GM12878 (cell line): ENCODE measurements at regions not wholly inside any gene's neighbourhood (a gene's known extent, or its start where the extent isn't known, plus 50 kb on each side); places are given as distances from the start of the nearest gene placed in this dataset.

Source experiments
- E2F4 ChIP-seq: IDR thresholded peaks from 2 replicates; pipeline ENCODE4 v1.6.1; 2012; ENCODE audit warnings: low read depth, low read length, improper control_type of control experiment
- NFXL1 ChIP-seq: fragments of 450-650 bp; IDR thresholded peaks from 2 replicates; pipeline ENCODE4 v1.6.1; 2017; ENCODE audit warnings: antibody characterized with exemption, mild to moderate bottlenecking, borderline replicate concordance
- PKNOX1 ChIP-seq: fragments of 450-650 bp; IDR thresholded peaks from 2 replicates; pipeline ENCODE4 v1.6.1; 2016; ENCODE audit warnings: mild to moderate bottlenecking
- SMAD1 ChIP-seq: fragments of 450-650 bp; IDR thresholded peaks from 2 replicates; pipeline ENCODE4 v1.6.1; 2018; ENCODE audit warnings: mild to moderate bottlenecking, low read depth; ENCODE audit not compliant: partially characterized antibody
- SRF ChIP-seq, 2 experiments: IDR thresholded peaks; 2 replicates each; pipeline ENCODE4 v1.6.1; 2011; ENCODE audit warnings: low read depth in 2 of 2, low read length in 2 of 2, mild to moderate bottlenecking in 1 of 2, moderate library complexity in 1 of 2
- ZBTB33 ChIP-seq: fragments of 450-650 bp; IDR thresholded peaks from 2 replicates; pipeline ENCODE4 v1.6.1; 2017; ENCODE audit warnings: mild to moderate bottlenecking
- TF ChIP-seq, protein P1 (sequence below): fragments of 450-650 bp; IDR thresholded peaks from 2 replicates; pipeline ENCODE4 v1.6.1; 2014; ENCODE audit warnings: mild to moderate bottlenecking

- TF ChIP-seq E2F4 (no peak), ZBTB33 (no peak), SMAD1 (no peak), SRF (IDR thresholded peaks at IDR 0.05; ENCODE audit: low read depth in 2 of 2, low read length in 2 of 2) (no peak), PKNOX1 (no peak), NFXL1 (no peak)
- TF ChIP-seq, protein P1, sequence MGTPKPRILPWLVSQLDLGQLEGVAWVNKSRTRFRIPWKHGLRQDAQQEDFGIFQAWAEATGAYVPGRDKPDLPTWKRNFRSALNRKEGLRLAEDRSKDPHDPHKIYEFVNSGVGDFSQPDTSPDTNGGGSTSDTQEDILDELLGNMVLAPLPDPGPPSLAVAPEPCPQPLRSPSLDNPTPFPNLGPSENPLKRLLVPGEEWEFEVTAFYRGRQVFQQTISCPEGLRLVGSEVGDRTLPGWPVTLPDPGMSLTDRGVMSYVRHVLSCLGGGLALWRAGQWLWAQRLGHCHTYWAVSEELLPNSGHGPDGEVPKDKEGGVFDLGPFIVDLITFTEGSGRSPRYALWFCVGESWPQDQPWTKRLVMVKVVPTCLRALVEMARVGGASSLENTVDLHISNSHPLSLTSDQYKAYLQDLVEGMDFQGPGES, result no peak
These were observed 289.7 kb downstream of the EPHA4 start (continued) for GRCh38 chr2:221282386-221282785.
